ENCODE measurements at regions not wholly inside any gene's neighbourhood (a gene's known extent, or its start where the extent isn't known, plus 50 kb on each side); places are given as distances from the start of the nearest gene placed in this dataset.

- no peak overlapping the region for H3K9ac ChIP-seq (ENCODE audit: low read length)
- H3K4me3 Mint-ChIP-seq (ENCODE audit: unreplicated experiment): no peak overlapping the region
- no peaks in the 10 kb centered on the region for H3K9me3 ChIP-seq (ENCODE audit: insufficient read depth, low read depth, low read length)
- no peaks in the 10 kb centered on the region for H3K4me1 ChIP-seq (ENCODE audit: insufficient read depth, low read length)
- peaks cover 5% of the 10 kb centered on the region for H3K9me3 Mint-ChIP-seq (ENCODE audit: unreplicated experiment)
- no peak overlapping the region for H3K4me3 ChIP-seq (ENCODE audit: insufficient read depth, low read depth, low read length)
- peaks cover 15% of the 10 kb centered on the region for H3K27me3 Mint-ChIP-seq (ENCODE audit: low read depth, unreplicated experiment)
- H2AFZ ChIP-seq (ENCODE audit: low read depth, low read length): no peak overlapping the region
- no peaks in the 10 kb centered on the region for H3K27me3 ChIP-seq (ENCODE audit: insufficient read depth, low read length)
- TF ChIP-seq CTCF (IDR thresholded peaks at IDR 0.05; ENCODE audit: insufficient read depth, low read depth, low read length) (no peak), EZH2 (IDR thresholded peaks at IDR 0.05; ENCODE audit: insufficient read depth, low read length) (no peak)
- FAIRE-seq (no peak), DNase-seq (ENCODE audit: low read depth) (no peak)
- no peaks in the 10 kb centered on the region for H3K79me2 ChIP-seq (ENCODE audit: insufficient read depth, low read length)
- H3K36me3 ChIP-seq (ENCODE audit: insufficient read depth, low read length): no peaks in the 10 kb centered on the region
- H3K4me2 ChIP-seq (ENCODE audit: low read length): no peak overlapping the region
- H4K20me1 ChIP-seq (ENCODE audit: insufficient read depth, low read length): no peaks in the 10 kb centered on the region
- no peak overlapping the region for H3K27ac ChIP-seq (ENCODE audit: low read depth, low read length)
- H3K36me3 Mint-ChIP-seq (ENCODE audit: low read depth, unreplicated experiment): no peaks in the 10 kb centered on the region
- peaks cover 18% of the 10 kb centered on the region for H3K4me1 Mint-ChIP-seq (ENCODE audit: low read depth, unreplicated experiment)
- peak overlapping the region; percentile 36 for H3K27ac Mint-ChIP-seq (ENCODE audit: unreplicated experiment)
Observed at GRCh38 chr2:41990245-41990644, 57.6 kb upstream of the PKDCC start.

- no peak for TF ChIP-seq CTCF (IDR thresholded peaks at IDR 0.05; ENCODE audit: insufficient read depth, low read depth, low read length)
- TF ChIP-seq EZH2 (IDR thresholded peaks at IDR 0.05; ENCODE audit: insufficient read depth, low read length): no peak
- Histone ChIP-seq H4K20me1 (ENCODE audit: insufficient read depth, low read length) (no peaks in the 10 kb centered on the region), H3K4me3 (ENCODE audit: insufficient read depth, low read depth, low read length) (no peak overlapping the region), H3K9me3 (ENCODE audit: insufficient read depth, low read depth, low read length) (no peaks in the 10 kb centered on the region), H2AFZ (ENCODE audit: low read depth, low read length) (no peak overlapping the region), H3K9ac (ENCODE audit: low read length) (no peak overlapping the region), H3K27me3 (ENCODE audit: insufficient read depth, low read length) (no peaks in the 10 kb centered on the region), H3K4me1 (ENCODE audit: insufficient read depth, low read length) (no peaks in the 10 kb centered on the region), H3K79me2 (ENCODE audit: insufficient read depth, low read length) (no peaks in the 10 kb centered on the region), H3K4me2 (ENCODE audit: low read length) (no peak overlapping the region), H3K27ac (ENCODE audit: low read depth, low read length) (no peak overlapping the region), H3K36me3 (ENCODE audit: insufficient read depth, low read length) (no peaks in the 10 kb centered on the region)
- Mint-ChIP-seq H3K36me3 (ENCODE audit: low read depth, unreplicated experiment) (no peaks in the 10 kb centered on the region), H3K9me3 (ENCODE audit: unreplicated experiment) (peaks cover 5% of the 10 kb centered on the region), H3K4me1 (ENCODE audit: low read depth, unreplicated experiment) (peaks cover 18% of the 10 kb centered on the region), H3K4me3 (ENCODE audit: unreplicated experiment) (no peak overlapping the region), H3K27me3 (ENCODE audit: low read depth, unreplicated experiment) (peaks cover 15% of the 10 kb centered on the region), H3K27ac (ENCODE audit: unreplicated experiment) (peak overlapping the region; percentile 36)
- no peak for FAIRE-seq
- DNase-seq (ENCODE audit: low read depth): peak; percentile 81
Observed at GRCh38 chr2:41990688-41991087, 57.1 kb upstream of the PKDCC start.

- H3K9me3 ChIP-seq (ENCODE audit: insufficient read depth, low read depth, low read length): no peaks in the 10 kb centered on the region
- no peak for FAIRE-seq
Observed at GRCh38 chr2:41992056-41992642, 55.7 kb upstream of the PKDCC start.

More at GRCh38 chr2:41992056-41992642, 55.7 kb upstream of the PKDCC start:
- Histone ChIP-seq H3K9ac (ENCODE audit: low read length) (no peak overlapping the region), H3K36me3 (ENCODE audit: insufficient read depth, low read length) (no peaks in the 10 kb centered on the region), H3K4me2 (ENCODE audit: low read length) (no peak overlapping the region), H3K27ac (ENCODE audit: low read depth, low read length) (no peak overlapping the region), H2AFZ (ENCODE audit: low read depth, low read length) (no peak overlapping the region), H3K4me3 (ENCODE audit: insufficient read depth, low read depth, low read length) (no peak overlapping the region), H3K4me1 (ENCODE audit: insufficient read depth, low read length) (no peaks in the 10 kb centered on the region), H3K79me2 (ENCODE audit: insufficient read depth, low read length) (no peaks in the 10 kb centered on the region), H4K20me1 (ENCODE audit: insufficient read depth, low read length) (no peaks in the 10 kb centered on the region), H3K27me3 (ENCODE audit: insufficient read depth, low read length) (no peaks in the 10 kb centered on the region)
- Mint-ChIP-seq H3K4me1 (ENCODE audit: low read depth, unreplicated experiment) (peaks cover 18% of the 10 kb centered on the region), H3K4me3 (ENCODE audit: unreplicated experiment) (no peak overlapping the region), H3K27ac (ENCODE audit: unreplicated experiment) (peak overlapping the region; percentile 6), H3K27me3 (ENCODE audit: low read depth, unreplicated experiment) (peaks cover 10% of the 10 kb centered on the region), H3K36me3 (ENCODE audit: low read depth, unreplicated experiment) (no peaks in the 10 kb centered on the region), H3K9me3 (ENCODE audit: unreplicated experiment) (peaks cover 5% of the 10 kb centered on the region)
- no peak for DNase-seq (ENCODE audit: low read depth)
- TF ChIP-seq CTCF (IDR thresholded peaks at IDR 0.05; ENCODE audit: insufficient read depth, low read depth, low read length): no peak
- no peak for TF ChIP-seq EZH2 (IDR thresholded peaks at IDR 0.05; ENCODE audit: insufficient read depth, low read length)

Data from astrocyte (in vitro differentiated cells and primary cell).